HG03175 (cell line): ENCODE measurements at regions not wholly inside any gene's neighbourhood (a gene's known extent, or its start where the extent isn't known, plus 50 kb on each side); places are given as distances from the start of the nearest gene placed in this dataset.

Source experiments
- ATAC-seq: cut with Tn5 transposase; IDR thresholded peaks from one replicate; pipeline ENCODE4 v1.9.1; 2021; ENCODE audit warnings: mild to moderate bottlenecking, moderate library complexity; ENCODE audit not compliant: unreplicated experiment

DNA sequence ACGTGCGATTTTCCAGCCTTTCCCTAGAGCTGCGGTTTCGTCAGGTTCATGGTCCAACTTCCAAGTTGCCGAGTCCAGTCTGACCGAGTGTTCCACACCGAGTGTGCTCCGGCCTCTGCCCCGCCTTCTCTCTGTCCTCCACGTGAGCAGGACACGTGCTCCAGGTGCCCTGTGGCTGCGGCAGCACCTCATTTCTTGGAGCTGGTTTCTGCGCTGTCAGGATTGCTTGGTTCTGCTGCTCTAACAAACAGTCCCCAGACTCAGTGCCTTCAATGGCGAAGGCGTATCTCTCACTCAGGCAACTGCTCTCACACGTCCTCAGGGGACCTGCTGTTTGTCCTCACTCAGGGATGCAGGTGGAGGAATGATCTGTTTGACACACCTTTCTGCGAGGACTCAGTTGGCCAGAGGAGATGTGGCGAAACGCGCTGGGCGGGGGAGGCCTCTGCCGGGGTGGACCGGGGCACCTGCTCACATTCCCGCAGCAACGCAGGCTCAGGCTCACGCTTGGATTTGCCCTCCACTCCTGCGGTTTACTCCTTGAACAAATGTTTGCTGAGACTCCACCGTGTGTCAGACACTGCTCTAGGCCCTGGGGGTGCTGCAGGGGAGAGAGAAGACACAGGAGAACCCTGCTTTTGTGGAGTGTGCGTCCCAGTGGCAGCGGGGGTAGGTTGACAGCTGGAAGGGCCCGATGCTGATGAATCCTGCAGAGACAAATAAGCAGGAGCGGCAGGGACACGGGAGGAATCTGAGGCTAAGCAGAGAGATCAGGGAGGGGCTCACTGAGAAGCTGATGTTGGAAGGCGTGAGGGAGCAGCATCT is 63.4 kb upstream of the FBRSL1 start:
- ATAC-seq: no peak

DNA sequence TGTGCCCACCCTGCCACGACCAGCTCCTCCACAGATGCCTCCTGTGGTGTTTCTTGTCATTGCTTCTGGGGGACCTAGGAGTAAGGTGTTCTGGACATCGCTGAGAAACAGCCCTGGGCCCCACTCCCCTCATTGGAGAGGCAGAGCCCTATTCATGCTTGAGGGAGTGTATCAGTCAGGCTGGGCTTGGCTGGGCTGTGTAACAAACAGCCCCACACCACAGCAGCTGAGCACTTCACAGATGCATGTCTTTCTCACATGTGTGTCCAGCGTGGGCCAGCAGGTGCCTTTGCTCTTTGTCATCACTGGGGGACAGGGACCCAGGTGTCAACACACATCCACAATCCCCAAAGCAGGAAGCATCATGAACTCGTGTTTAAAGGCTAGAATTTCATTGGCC is 65.1 kb upstream of the FBRSL1 start:
- ATAC-seq: no peak

DNA sequence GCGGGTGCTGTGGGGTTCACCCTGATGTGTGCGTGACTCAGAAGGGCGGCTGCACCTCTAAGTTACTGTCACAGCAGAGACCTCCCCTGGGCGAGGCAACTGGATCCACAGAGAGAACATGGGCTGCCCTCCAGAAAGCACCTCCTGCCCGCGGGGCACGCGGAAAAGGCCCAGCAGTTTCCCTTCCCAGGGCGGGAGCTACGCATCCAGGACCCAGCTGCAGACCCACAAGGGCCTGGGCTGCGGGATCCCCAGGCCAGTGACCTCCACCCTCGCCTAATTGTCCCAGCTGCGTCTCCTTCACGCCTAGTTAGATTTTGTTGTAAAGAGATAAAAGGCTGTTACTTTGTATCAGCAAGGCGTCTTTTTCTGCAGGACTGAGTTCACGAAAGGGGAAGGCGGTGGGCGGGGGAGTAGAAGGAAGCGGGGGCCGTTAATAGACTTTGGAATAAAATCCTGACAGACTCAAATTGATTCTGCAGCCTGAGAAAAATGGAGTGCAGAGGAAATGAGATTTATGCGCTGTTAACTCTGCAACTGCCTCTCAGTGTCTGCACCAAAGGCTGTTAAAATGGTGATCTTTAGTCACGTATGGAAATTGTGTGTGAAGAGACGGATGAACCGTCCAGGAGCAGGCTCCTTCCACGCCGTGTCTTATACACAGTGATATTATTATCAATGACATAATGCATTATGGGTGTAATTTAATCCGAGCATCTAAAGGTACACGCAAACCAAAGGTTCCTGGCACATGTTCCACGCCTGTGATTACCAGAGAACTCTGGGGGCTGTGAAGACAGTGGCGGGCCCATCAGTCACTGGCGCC is 65.9 kb upstream of the FBRSL1 start:
- ATAC-seq: no peak

DNA sequence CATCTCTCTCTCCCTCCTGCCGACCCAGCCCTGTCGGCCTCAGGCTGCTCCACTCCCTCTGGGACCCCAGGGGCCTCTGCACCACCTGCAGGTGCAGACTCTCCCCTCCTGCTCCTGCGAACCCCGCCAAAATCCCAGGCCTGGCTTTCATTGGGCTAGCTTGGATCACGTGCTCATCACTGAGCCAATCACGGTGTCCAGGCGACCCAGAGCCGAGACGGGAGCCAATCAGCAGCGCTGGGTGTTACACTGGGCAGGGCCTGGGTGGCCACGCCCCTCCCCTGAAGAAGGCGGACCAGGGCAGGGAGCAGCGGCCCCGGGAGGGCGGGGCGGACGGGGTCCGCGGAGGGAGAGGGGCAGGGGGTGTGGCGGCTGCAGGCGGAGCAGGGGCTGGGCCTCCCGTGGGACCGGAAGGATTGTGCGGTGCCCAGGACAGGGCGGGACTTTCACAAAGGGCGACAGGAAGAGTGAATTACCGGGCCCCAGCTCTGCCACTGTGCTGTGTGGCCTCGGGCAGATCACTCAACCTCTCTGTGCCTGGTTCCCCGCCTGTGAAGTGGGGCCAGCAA is 66.6 kb upstream of the FBRSL1 start:
- no peak for ATAC-seq

DNA sequence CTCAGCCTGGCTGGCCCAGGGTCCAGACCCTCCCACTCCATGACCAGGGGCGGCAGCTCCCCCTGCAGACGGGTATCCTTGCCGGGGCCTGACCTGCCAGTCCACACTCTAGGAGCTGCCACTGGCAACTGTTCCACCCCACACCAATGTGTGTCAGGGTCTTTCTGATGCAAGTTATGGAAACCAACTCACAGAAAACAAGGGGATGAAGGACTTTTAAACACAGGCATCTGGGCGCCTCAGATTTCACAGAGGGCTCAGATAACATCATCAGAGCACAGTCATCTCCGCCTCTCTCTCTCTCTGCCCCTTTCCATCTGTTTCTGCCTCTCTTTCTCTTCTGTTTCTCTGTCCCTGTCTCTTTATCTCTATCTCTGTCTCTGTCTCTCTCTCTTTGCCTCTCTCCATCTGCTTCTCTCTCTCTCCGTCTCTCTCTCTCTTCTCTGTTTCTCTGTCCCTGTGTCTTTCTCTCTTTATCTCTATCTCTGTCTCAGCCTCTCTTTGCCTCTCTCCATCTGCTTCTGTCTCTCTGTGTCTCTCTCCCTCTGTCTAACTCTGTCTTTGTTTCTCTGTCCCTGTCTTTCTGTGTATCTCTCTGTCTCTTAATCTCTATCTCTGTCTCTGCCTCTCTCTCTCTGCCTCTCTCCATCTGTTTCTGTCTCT is 67.4 kb upstream of the FBRSL1 start:
- ATAC-seq: no peak

DNA sequence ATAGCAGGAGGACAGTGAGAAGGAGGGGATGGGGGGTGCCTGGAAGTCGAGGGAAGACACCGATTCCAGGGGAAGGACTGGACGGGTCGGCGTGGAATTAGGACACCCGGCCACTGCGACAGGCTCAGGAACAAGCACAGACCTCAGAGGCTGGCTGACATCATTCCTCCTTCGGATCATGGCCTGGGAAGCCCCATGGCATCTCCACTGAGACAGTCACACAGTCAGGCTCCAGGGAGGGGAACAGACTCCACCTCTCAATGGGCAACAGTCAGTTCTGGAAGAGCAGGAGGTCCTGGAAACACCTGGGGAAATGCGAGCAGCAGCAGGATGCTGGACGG is 67.9 kb upstream of the FBRSL1 start:
- ATAC-seq: no peak

DNA sequence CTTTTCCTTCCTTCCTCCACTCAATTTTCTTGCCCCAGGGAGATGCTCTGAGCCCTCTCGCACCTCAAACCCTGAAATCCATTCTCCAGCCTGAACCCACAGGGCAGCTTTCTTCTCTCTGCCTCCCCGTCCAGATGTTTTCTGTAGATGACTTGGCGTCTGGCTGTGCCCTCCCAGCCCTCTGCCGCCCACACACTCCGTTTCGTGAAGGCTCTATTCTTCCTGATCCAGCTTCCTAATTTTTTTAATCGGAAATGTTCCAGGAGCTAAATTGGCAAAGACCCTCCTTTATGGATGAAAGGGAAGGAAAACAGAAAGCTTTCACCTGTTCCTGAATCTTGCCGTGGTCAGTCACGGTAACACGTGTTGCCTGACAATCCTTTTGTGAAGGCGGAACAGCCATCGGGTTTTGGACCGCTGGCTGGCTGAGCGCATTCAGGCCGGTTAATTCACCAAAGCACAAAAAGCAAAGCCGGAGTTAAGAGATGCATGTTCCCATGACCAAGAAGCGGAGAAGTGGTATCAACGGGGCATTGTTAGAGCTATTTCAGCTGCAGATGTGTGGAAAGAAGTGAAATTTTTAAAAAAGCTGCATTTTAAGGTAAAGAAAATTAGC is 70.2 kb upstream of the FBRSL1 start:
- ATAC-seq: no peak

DNA sequence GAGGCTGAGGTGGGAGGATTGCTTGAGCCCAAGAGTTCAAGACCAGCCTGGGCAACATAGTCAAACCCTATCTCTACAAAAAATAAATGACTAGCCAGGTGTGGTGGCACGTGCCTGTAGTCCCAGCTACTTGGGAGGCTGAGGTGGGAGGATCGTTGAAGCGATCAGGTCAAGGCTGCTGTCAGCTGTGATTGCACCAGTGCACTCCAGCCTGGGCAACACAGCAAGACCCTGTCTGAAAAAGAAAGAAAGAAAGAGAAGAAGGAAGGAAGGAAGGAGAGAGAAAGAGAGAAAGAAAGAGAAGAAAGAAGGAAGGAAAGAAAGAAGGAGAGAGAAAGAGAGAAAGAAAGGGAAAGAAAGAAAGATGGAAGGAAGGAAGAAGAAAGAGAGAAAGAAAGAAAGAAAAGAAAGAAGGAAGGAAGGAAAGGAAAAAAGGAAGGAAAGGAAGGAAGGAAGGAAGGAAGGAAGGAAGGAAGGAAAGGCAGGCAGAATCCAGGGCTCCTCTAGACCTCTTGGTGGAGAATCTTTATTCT is 71.5 kb upstream of the FBRSL1 start:
- ATAC-seq: no peak

DNA sequence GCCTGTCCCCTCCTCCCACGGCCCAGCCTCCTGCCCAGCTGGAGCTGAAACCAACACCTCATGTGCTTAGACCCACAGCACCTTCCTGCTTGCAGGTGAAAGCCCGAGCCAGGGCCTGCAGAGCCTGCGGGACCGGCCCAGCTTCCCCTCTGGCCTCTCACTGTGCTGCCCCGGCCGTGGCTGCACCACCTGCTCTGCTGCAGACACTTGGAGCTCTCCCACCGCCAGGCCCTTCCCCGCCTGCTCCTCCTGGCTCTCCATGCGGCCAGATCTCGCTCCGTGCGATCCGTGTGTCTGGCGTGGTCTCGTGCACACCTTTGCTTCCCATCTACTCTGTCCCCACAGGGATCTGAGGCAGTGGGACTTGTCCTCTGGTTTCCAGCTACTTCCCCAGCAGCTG is 72.2 kb upstream of the FBRSL1 start:
- no peak for ATAC-seq

DNA sequence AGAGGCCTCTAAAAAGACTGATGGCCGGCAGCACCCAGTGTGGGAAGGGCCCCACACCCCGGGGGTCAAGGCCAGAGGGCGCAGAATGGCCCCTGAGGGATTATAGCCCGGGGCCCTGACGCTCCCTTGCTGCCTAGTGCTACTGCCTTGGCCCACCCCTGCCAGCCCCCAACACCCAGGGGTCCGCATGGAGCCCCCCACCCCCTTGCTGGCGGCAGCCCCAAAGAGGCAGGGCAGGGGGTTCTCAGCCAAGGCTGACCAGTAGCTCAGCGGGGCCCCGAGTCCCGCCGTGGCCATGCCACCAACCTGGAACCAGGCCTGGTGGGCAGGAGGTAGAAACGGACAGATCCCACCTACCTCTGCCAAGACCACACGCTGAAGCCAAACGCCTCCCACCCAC is 73.1 kb upstream of the FBRSL1 start:
- no peak for ATAC-seq

DNA sequence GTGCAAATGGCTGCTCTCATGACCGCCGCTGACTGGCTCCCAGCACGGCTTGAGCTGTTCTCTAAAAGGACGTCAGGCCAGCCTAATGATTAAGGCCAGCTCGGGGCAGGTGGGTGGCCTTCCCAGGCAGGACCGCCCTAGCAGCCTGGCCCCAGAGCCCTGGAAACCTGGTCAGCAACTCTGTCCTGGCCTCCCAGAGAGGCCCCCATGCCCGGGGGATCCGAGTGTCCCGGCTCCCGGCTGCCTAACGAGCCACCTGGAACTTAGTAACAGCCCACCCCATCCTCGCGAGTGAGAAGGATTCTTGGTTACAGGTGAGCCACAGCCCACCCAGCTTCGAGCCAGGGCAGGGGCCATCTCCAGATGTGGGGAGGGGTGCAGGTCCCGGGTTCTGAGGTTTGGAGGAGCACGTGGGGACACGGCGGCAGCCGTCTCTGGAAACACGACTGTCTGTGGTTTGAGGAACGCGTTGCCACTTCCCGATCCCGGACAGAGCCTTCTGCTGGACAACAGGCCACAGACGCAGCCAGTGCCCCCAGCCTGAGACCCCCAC is 73.8 kb upstream of the FBRSL1 start:
- ATAC-seq: no peak

DNA sequence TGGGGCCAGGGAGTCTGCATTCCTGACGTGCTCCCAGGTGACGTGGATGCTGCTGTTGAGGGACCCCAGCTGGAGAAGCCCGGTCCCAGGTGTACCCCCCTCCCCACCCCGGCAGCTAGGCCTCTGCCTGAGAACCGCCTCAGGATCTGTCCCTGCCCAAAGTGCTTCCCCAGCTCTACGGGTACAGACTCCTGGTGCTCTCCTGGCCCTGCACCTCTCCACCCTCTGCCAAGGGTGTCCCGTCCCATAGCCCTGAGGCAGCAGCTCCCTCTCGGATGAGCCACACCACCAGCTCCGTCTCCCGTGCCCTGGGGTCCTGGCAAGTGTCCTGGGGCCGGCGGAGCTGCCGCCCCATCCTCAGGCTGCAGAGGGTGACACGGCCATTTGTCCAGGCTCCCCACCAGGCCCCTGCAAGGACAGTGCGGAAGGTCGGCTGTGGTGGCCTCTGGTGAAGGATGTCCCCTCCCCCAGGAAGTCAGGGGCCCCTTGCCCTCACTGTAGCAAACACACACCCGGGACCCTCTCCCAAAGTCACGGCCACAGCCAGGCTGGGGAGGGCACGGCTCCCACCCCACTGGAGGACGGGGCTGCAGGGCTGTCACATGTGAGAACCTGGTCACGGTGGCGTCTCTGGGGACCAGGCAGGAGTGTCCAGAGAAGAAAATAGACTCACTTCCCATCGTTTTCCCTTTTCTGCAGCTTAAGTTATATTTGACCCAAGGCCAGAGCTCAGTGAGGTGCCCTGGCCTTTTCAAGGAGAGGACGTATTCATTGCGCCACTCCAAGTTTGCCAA is 74.4 kb upstream of the FBRSL1 start:
- no peak for ATAC-seq

DNA sequence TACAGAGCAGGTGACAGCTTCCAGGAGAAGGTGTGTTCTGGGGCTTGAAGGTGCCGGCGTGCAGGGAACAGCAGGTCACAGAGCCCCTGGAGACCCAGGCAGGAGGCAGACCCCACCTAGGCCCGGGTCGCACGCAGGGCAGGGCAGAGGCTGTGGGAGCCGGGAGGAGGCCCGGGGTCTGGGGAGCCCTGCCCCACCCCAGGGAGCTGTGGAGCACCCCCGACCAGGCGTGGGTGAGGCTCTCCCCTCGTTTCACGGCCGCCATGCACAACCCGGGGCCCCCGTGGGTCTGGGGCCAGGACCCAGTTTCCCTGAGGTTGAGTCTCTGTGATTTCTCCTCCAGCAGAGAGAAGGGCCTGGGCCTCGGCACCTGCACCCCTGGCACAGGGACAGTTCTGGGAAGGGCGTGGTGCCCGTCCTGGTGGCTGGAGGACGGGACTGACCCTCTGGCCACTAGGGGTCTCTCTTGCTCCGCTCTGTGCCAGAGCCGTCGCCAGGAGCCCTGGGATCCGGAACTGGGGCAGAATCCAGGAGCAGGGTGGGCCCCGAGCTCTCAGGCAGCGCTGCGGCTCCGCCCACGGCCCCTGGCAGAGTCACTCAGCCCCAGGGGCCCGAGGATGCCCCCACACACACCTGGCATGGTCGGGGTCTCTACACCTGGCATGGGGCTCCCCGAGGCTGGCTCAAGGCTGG is 75.2 kb upstream of the FBRSL1 start:
- peak; percentile 85 for ATAC-seq

DNA sequence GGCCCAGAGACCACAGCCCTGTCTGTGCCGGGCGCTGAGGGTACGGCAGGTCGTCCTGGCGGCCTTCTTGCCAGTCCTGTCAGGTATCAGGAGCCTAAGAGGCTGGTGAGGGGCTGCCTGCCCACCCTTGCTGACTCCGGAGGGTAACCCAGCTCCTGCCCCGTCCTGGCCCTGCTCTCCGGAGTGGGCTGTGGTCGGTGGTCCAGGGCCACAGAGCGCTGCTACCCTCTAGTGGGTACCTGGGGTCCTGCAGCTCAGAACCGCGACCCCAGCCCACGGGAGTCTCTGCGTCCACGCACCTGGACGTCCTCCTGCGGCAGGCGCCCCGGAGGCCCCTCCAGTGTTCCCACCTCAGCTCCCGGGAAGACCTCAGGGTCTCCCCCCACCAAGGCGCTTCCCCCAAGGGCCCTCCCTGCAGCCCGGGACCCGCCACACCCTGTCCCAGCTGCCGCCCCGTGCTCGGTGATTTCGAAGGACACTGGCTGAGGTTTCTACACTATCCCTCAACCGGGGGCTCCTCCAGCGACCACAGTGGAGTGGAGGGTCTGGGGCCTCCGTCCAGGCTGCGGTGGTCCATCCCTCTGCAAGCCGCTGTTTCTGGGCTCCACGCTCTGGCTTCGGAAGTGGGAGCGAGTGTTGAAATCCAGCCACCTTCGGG is 75.9 kb upstream of the FBRSL1 start:
- no peak for ATAC-seq

DNA sequence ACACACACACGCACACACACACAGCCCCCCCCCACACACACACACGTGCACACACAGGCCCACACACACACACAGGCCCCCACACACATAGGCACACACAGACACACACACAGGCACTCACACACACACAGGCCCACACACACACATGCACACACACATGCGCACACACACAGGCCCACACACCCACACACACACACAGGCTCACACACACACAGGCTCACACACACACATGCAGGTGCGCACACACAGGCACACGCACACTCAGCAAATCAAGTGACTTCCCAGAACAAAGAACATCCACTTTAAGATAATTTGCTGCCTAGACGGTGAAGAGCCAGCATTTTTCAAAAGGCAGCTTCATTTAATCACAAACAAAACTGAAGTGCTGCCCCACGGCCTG is 78.5 kb upstream of the FBRSL1 start:
- no peak for ATAC-seq

DNA sequence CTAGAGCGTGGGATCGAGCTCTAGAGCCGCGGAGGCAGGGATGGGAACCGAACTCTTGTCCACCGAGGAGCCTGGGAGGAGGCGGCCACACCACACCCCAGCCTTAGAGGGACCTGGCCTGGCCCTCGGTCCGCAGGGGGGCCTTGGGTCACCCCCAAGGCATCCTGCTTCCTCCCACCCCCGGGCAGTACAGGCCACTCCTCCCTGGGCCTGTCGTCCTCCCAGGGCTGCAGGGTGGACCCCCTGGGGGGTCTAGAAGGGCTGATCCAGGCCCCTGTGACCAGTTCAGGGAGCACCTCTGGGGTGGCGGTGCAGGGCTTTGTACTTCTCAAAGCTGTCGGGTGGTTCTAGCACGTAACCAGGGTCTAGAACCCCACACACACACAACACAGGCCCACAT is 79.1 kb upstream of the FBRSL1 start:
- no peak for ATAC-seq

DNA sequence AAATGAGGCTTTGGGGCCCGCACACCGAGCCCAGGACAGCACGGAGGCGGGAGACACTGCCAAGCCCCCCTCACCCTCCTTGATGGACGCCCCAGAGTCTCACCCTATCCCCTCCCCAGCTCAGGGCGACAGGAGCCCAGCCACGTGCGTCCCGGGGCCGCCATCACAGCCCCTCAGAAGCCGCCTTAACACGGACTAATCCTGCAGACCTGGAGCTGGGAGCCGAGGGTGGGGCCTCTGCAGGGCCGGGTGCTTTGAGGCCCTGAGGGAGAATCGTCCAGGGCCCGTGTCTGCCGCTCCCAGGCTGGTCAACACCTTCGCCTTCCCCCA is 79.7 kb upstream of the FBRSL1 start:
- ATAC-seq: no peak

DNA sequence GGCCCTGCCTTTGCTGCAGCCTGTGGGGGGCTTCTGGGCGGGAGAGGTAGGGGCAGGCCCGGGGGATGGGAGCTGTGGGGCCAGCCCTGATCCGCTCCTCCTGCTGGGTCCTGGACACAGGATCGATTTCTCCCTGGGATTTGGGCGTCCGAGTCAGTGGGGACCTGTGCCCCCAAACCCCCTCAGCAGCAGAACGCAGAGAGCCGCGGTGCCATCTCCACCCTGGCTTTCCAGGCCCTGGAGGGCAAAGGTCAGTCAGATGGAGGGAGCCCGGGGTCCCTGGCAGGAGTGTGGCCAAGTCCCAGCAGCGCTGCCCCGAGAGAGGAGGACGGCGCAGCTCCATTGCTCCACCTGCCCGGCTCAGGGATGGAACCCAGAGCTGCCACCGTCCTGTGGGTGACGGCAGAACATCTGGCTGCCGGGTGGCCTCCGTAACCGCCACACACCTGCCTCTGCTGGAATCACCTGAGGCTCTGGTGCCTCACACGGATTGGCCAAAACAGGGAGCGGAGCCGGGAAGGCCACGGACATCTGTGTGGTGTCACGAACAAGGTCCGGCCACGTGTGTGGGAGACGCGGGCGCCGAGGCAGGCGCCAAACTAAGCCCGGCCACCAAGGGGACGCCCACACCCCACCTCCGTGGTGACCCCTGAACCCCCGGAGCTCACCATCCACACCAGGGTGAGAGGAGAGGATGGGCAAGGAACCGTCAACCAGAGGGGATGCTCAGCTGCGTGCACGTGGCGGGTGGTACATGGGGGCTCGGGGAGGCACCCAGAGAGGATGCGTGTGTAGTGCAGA is 80.3 kb upstream of the FBRSL1 start:
- ATAC-seq: no peak
